NCI-H187 treated with DMSO at 0.1 percent for 48 hours (cell line): ENCODE measurements at regions not wholly inside any gene's neighbourhood (a gene's known extent, or its start where the extent isn't known, plus 50 kb on each side); places are given as distances from the start of the nearest gene placed in this dataset.

Experiments used
- DNase-seq: peaks from one replicate; lab custom pipeline; 2025; lab: John Stamatoyannopoulos, UW

GRCh38 chr3:14336749-14337598 lies 65.4 kb upstream of the SLC6A6 start:
- no peak for DNase-seq

DNA sequence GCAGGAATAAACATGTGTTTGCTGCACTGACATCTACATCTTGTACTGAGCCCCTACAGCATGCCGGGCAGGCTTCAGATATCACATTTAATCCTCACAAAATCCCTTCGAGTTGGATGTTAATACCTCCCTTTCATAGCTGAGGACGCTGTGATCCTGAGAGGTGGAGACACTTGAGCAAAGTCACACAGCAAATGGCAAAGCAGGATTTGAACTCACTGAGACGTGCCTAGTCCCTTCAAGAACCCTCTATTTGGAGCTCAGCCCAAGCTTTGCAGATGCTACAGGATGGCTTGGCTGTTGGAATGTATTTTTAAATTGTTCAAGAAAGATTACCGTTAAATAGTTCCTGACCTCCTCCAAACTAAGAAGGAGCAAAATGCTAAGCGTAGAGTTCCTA lies 64.6 kb upstream of the SLC6A6 start:
- DNase-seq, result no peak

DNA sequence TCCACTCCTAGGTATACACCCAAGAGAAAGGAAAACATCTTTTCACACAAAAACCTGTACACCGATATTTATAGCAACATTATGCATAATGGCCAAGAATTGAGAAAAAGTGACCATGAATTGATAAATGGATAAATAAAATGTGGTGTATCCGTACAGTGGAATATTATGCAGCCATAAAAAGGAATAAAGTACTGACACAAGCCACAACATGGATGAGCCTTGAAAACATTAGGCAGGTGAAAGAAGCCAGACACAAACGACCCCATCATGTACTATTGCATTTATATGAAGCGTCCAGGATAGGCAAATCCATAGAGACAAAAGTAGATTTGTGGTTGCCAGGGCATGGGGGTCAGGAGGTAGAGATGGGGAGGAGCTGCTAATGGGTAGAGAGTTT lies 64.2 kb upstream of the SLC6A6 start:
- no peak for DNase-seq

DNA sequence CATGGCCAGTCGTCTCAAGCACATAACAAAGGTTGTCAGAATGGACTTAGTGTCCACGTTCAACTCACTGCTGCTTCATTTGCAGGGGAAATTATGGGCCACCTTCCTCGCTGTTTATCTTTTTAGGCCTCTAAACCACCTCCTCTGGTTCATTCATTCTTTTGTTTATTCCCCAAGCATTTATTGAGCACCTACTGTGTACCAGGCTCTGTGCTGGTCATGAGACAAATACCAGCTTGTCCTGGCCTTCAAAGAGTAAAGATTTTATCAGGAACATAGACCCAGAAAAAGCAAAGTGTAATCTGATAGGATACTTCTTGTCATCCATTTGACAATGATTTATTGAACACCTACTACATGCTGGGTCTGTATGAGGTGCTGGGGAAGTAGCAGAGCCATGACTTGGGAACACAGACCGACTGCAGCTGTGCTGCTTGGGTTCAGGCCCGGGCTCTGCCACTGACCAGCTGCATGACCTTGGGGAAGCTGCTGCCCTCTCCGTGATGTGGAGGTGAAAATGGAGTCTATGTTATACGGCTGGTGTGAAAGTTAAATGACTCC lies 63.4 kb upstream of the SLC6A6 start:
- no peak for DNase-seq

DNA sequence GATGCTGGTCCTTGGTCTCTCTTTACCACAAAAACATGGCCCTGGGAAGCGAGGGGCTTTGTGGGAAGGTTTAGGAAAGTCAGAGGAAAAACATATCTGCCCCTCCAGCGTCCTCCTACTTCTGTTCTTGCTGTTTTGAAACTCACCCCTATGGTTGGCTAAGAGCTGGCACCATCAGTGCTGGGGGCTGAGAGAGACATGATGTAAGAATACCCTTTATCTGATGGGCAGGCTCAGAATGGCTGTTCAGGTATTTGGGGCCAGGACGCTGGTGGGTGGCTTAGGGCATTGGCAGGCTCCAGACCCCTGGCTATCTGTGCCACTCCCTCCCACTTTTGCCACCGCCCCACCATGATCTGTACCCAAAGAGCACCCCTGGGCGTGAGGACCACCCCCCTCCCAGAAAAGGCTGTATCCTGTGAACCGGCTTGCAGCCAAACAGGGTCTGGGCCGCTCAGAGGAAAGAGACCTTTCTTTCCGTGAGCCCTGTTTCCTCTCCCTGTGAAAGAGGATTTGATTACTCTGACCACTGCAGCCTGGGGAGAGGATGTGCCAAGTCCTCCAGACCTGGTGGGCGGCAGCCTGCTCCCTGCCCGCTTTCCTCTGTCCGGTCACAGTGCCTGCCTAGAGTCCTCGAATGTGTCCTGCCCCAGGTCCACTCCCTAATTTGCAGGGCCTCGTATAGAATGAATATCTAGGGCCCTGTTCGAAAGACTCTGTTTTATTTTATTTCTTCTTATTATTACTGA lies 61.3 kb upstream of the SLC6A6 start:
- DNase-seq, result no peak

DNA sequence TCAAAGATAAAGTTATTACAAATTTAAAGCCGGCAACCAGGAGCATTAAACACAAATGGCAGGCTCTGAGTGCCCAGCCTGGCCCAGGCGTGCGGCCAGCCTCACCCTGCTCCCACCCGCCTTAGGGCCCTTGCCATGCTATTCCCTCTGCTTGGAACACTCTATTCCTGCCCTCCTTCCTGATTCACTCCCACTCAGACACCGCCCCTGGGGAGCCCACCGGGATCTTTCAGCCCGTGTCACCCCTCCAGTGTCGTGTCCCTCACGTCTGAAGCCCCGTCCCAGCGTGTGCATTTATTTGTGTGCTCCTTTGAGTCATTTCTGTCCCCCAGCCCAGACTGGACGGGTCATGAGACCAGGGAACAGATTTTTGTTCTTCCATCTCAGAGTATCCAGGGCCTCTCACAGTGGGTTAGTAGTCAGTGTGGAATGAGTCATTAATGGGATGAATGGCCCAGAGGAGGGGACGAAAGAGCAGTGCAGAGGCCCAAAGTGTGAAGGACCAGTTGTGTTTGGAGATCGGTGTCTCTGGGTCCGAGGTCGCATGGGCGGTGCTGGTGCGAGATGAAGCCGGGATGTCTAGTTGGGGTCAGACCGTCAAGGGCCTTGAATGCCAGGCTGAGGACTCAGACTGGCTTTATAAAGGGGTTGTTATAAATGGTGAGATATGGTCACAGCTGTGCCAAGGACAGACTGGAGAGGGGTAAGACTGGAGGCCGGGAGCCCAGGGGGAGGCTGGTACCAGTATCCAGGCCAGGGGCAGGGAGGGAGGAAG lies 58.9 kb upstream of the SLC6A6 start:
- no peak for DNase-seq

- DNase-seq, result no peak
These were observed 58.1 kb upstream of the SLC6A6 start for GRCh38 chr3:14344351-14344750.

DNA sequence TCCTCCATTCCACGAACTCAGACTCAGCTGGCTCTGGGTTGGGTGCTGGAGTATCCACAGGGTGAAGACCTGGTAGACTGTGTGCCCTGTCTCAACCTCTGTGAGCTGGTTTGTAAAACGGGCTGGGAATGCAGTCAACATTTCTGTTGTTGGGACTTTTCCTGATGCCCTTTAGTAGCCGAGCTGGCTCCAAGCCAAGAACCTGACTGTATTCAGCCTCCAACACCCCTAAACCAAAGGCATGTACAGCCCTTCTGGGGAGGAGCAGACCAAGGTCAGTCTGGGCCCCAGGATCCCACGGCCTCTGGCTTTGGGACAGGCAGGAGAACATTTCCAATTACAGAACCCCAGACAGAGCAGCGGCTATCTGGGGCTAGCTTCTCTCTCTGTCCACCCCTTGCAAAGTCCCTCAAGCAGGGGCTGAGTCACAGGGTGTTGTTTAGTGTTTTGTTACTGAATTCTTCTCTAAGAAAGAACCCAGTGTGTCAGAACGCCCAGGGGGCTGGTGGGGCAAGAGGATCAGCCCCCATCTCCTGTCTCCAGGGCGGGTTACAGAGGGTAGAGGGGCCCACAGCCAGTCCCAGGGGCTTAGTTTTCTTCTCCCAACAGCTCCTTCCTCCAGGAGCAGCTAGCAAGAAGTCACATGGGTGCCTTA lies 56.8 kb upstream of the SLC6A6 start:
- DNase-seq, result no peak

GRCh38 chr3:14346191-14346590 lies 56.2 kb upstream of the SLC6A6 start:
- DNase-seq, result no peak

DNA sequence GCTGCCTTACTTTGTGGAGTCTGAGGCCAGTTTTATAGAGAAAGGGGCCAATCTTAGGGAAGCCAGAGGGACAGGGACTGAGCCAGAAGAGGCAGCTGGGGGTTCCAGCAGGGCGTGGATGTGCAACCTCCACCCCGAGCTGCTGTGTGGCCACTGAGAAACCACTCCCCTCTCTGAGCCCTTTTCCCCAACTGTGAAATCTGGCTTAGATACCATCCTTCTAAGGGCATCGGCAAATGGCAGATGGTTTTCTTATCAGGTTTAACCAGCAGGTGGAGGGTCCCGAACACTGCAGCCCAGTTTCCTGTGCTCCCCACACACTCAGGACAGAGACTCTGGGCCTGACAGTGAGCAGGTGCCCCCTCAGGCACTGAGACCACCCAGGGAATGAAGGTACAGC lies 55.8 kb upstream of the SLC6A6 start:
- no peak for DNase-seq

DNA sequence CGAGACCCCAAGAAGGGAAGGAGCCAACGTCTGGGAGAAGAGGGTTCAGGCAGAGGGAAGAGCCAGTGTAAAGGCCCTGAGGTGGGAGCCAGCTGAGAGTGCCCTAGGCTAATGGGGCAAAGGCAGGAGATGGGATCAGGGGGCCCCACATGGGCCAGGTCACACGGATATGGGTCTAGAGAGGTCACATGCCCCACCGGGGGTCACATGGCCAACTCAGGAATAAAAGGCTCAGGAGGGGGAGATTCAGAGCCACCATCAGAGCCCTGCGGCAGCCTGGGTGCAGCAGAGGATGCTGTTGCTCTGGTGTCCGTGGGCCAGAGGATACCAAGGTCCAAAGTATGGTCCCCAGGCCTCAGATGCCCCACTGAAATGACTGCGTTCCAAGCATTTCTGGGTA lies 55.3 kb upstream of the SLC6A6 start:
- DNase-seq, result no peak

DNA sequence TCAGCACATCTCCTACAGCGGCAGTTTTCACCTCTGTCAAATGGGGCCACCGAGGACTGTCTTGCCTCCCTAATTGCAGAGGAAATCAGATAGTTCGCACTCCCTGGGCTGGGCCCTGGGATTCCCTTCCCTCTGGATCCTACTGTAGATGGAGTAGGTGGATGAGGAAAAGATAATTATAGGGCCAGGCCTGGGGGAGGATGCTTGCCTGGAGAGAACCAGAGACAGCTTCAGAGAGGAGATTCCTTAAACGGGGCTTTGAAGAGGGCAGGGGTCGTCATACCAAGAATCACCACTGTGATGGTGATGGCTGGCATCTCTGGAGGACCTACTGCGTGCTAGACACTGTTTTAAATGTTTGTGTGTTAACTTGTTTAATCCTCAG lies 50.8 kb upstream of the SLC6A6 start:
- DNase-seq, result no peak

GRCh38 chr3:14352002-14352627 lies 50.3 kb upstream of the SLC6A6 start:
- DNase-seq, result no peak
